GM12878 (cell line): ENCODE measurements at regions not wholly inside any gene's neighbourhood (a gene's known extent, or its start where the extent isn't known, plus 50 kb on each side); places are given as distances from the start of the nearest gene placed in this dataset.

Experiments
- ATAC-seq: fragments of 200-7000 bp; cut with Tn5 transposase; 3 replicates; pipeline ENCODE4 v1.9.1; 2020; ENCODE audit warnings: mild to moderate bottlenecking, moderate library complexity
- BruUV-seq: library from RNA; stranded (reverse); fragments of 400-500 nt; replicated peaks from 2 replicates; lab custom pipeline; 2021; lab: Mats Ljungman, UMichigan
- CTCF ChIA-PET: fragments of 300-600 bp; sonication (Branson Sonifier 250); formaldehyde crosslinking; extraction: SDS; loops from one replicate; lab custom pipeline; 2021; ENCODE audit warnings: inconsistent platforms; lab: Yijun Ruan, JAX
- POLR2A ChIA-PET: fragments of 350-600 bp; formaldehyde crosslinking; extraction: SDS; loops from one replicate; lab custom pipeline; 2021; ENCODE audit warnings: inconsistent platforms; lab: Charles Lee
- RAD21 ChIA-PET: fragments of 300-600 bp; sonication (Branson Sonifier 250); formaldehyde crosslinking; loops from one replicate; lab custom pipeline; 2023; ENCODE audit warnings: antibody characterized with exemption; ENCODE audit not compliant: unreplicated experiment; lab: Charles Lee
- SMC1A ChIA-PET: fragments of 300-600 bp; sonication (Branson Sonifier 250); formaldehyde crosslinking; loops from one replicate; lab custom pipeline; 2023; ENCODE audit not compliant: unreplicated experiment, uncharacterized antibody; lab: Charles Lee
- DNase-seq: peaks from one replicate; pipeline ENCODE4 v3.0.0-alpha.2; 2011; ENCODE audit warnings: low read depth, low spot score
- FAIRE-seq: peaks from 3 replicates; lab custom pipeline; 2011; peaks lifted over from hg19 to GRCh38; lab: Jason Lieb, UNC
- H2AFZ ChIP-seq: 2 replicates; pipeline ENCODE4 v1.6.0; 2011; ENCODE audit warnings: low read depth, low read length, control low read depth; ENCODE audit not compliant: control insufficient read depth
- H3K27ac ChIP-seq: 2 replicates; pipeline ENCODE4 v1.5.1; 2011; ENCODE audit warnings: control low read depth; ENCODE audit not compliant: control insufficient read depth, insufficient read depth
- H3K27me3 ChIP-seq, 2 experiments: replicated peaks in 1 of 2; 2 replicates each; pipeline versions ENCODE4 v1.6.0 to v1.6.1; 2011; ENCODE audit warnings: low read length in 1 of 2; ENCODE audit not compliant: control insufficient read depth in 2 of 2, insufficient read depth in 2 of 2
- H3K36me3 ChIP-seq, 2 experiments: 2 replicates each; pipeline ENCODE4 v1.5.1; 2011; ENCODE audit warnings: low read length in 1 of 2; ENCODE audit not compliant: control insufficient read depth in 2 of 2, insufficient read depth in 2 of 2
- H3K4me1 ChIP-seq: 2 replicates; pipeline ENCODE4 v1.6.1; 2011; ENCODE audit warnings: mild to moderate bottlenecking, low read length, moderate library complexity, mixed read lengths; ENCODE audit not compliant: control insufficient read depth, insufficient read depth
- H3K4me2 ChIP-seq: 2 replicates; pipeline ENCODE4 v1.6.0; 2011; ENCODE audit warnings: control low read depth; ENCODE audit not compliant: control insufficient read depth, insufficient read depth
- H3K4me3 ChIP-seq: fragments of 200-600 bp; sonication (generic); 2 replicates; pipeline ENCODE4 v1.5.1; 2016
- H3K79me2 ChIP-seq: 2 replicates; pipeline ENCODE4 v1.6.0; 2011; ENCODE audit warnings: low read length; ENCODE audit not compliant: control insufficient read depth, insufficient read depth
- H3K9ac ChIP-seq: 2 replicates; pipeline ENCODE4 v1.8.0; 2011; ENCODE audit warnings: low read length, control low read depth, mixed read lengths; ENCODE audit not compliant: control insufficient read depth, insufficient read depth
- H3K9me3 ChIP-seq: replicated peaks from 3 replicates; pipeline ENCODE4 v1.5.1; 2011; ENCODE audit warnings: mild to moderate bottlenecking, low read length; ENCODE audit not compliant: control insufficient read depth, insufficient read depth
- H4K20me1 ChIP-seq: 2 replicates; pipeline ENCODE4 v1.6.0; 2011; ENCODE audit not compliant: control insufficient read depth, insufficient read depth
- DPF2 ChIP-seq: fragments of 450-650 bp; IDR thresholded peaks from 2 replicates; pipeline ENCODE4 v1.6.1; 2017; ENCODE audit warnings: mild to moderate bottlenecking
- FOXK2 ChIP-seq: fragments of 450-650 bp; IDR thresholded peaks from 2 replicates; pipeline ENCODE4 v1.6.1; 2017; ENCODE audit warnings: mild to moderate bottlenecking, moderate library complexity
- HDGF ChIP-seq: fragments of 450-650 bp; IDR thresholded peaks from 2 replicates; pipeline ENCODE4 v1.6.1; 2016; ENCODE audit warnings: antibody characterized with exemption
- IRF4 ChIP-seq: IDR thresholded peaks from 2 replicates; pipeline ENCODE4 v1.6.1; 2011; ENCODE audit warnings: low read depth, low read length
- KAT2A ChIP-seq: conservative IDR thresholded peaks from 2 replicates; pipeline ENCODE4 v1.6.1; 2011; ENCODE audit warnings: low read depth, low read length; ENCODE audit not compliant: control insufficient read depth
- PML ChIP-seq: IDR thresholded peaks from 2 replicates; pipeline ENCODE4 v1.6.1; 2012; ENCODE audit warnings: low read length, inconsistent platforms
- SIX5 ChIP-seq: IDR thresholded peaks from 2 replicates; pipeline ENCODE4 v1.6.1; 2011; ENCODE audit warnings: mild to moderate bottlenecking, low read depth, low read length, moderate library complexity; ENCODE audit not compliant: severe bottlenecking
- SMAD1 ChIP-seq: fragments of 450-650 bp; IDR thresholded peaks from 2 replicates; pipeline ENCODE4 v1.6.1; 2018; ENCODE audit warnings: mild to moderate bottlenecking, low read depth; ENCODE audit not compliant: partially characterized antibody
- SPI1 ChIP-seq: IDR thresholded peaks from 2 replicates; pipeline ENCODE4 v1.6.1; 2011; ENCODE audit warnings: low read depth, mild to moderate bottlenecking, low read length, moderate library complexity, borderline replicate concordance; ENCODE audit not compliant: insufficient read depth
- SREBF2 ChIP-seq: IDR thresholded peaks from 2 replicates; pipeline ENCODE4 v1.6.1; 2012; ENCODE audit warnings: mild to moderate bottlenecking, low read length
- SRF ChIP-seq, 2 experiments: IDR thresholded peaks; 2 replicates each; pipeline ENCODE4 v1.6.1; 2011; ENCODE audit warnings: low read depth in 2 of 2, low read length in 2 of 2, mild to moderate bottlenecking in 1 of 2, moderate library complexity in 1 of 2
- ZBTB33 ChIP-seq: fragments of 450-650 bp; IDR thresholded peaks from 2 replicates; pipeline ENCODE4 v1.6.1; 2017; ENCODE audit warnings: mild to moderate bottlenecking
- ZBTB40 ChIP-seq: fragments of 450-650 bp; IDR thresholded peaks from 2 replicates; pipeline ENCODE4 v1.6.1; 2016; ENCODE audit warnings: mild to moderate bottlenecking, moderate library complexity, borderline replicate concordance
- WGBS: methylation state at CpG from one replicate; pipeline ENCODE4 v1.1.6; 2016; ENCODE audit warnings: low lambda C conversion rate; ENCODE audit not compliant: insufficient replicate concordance, insufficient coverage; ENCODE audit errors: missing lambda C conversion rate; 5-methylcytosine and 5-hydroxymethylcytosine counted together
- in situ Hi-C: fragments of 300-500 bp; cut with MboI; formaldehyde crosslinking; loops from 9 replicates; pipeline ENCODE4 v1.14.3; 2018; ENCODE audit warnings: mixed read lengths
- intact Hi-C: fragments of 100-400 bp; cut with micrococcal nuclease; formaldehyde crosslinking; loops from one replicate; pipeline ENCODE4 v1.14.2; 2022; ENCODE audit not compliant: unreplicated experiment

GRCh38 chr4:33071535-33071934 is 2351.4 kb downstream of the PCDH7 start:
- CTCF ChIA-PET, result no interaction called here
- no TSS peak for BruUV-seq

More at GRCh38 chr4:33071535-33071934, 2351.4 kb downstream of the PCDH7 start:
- ATAC-seq (no peak), DNase-seq (no peak), FAIRE-seq (no peak)
- no peak overlapping the region for H3K4me2 ChIP-seq
- in situ Hi-C loops (no loop called here), intact Hi-C loops (no loop called here)
- POLR2A ChIA-PET, result no interaction called here
- no peak overlapping the region for H3K9ac ChIP-seq
- H2AFZ ChIP-seq, result no peak overlapping the region
- H3K79me2 ChIP-seq, result no peaks in the 10 kb centered on the region
- no peaks in the 10 kb centered on the region for H3K27me3 ChIP-seq
- TF ChIP-seq ZBTB40, result no peak
- no peak for TF ChIP-seq SMAD1
- no peak for TF ChIP-seq SIX5
- TF ChIP-seq KAT2A, result no peak
- TF ChIP-seq SREBF2, result no peak
- no peak for TF ChIP-seq IRF4
- no peak for TF ChIP-seq SRF (IDR thresholded peaks at IDR 0.05; ENCODE audit: low read depth in 2 of 2, low read length in 2 of 2)
- no peak for TF ChIP-seq FOXK2
- no peak for TF ChIP-seq PML
- TF ChIP-seq ZBTB33, result no peak
- TF ChIP-seq DPF2, result no peak
- TF ChIP-seq SPI1, result no peak
- no peak for TF ChIP-seq HDGF
- SMC1A ChIA-PET, result no interaction called here
- no peak overlapping the region for H3K27ac ChIP-seq
- no peaks in the 10 kb centered on the region; the same call in 2 of the 3 replicates for H3K9me3 ChIP-seq
- H4K20me1 ChIP-seq, result no peaks in the 10 kb centered on the region
- 4% methylated on average over 3 of the region's 3 CpGs for WGBS
- H3K4me3 ChIP-seq, result no peak overlapping the region
- no peaks in the 10 kb centered on the region for H3K36me3 ChIP-seq
- H3K4me1 ChIP-seq, result no peaks in the 10 kb centered on the region
- RAD21 ChIA-PET, result no interaction called here
